GM18519 (cell line): ENCODE measurements at regions not wholly inside any gene's neighbourhood (a gene's known extent, or its start where the extent isn't known, plus 50 kb on each side); places are given as distances from the start of the nearest gene placed in this dataset.
"Not testable (repeated sequence)": the region's sequence is repeated elsewhere in the genome, so short reads cannot be mapped to it uniquely, and the experiment has no call there.

Experiments
- ATAC-seq: cut with Tn5 transposase; IDR thresholded peaks from one replicate; pipeline ENCODE4 v1.9.1; 2021; ENCODE audit warnings: mild to moderate bottlenecking, moderate library complexity; ENCODE audit not compliant: unreplicated experiment, low FRiP score

DNA sequence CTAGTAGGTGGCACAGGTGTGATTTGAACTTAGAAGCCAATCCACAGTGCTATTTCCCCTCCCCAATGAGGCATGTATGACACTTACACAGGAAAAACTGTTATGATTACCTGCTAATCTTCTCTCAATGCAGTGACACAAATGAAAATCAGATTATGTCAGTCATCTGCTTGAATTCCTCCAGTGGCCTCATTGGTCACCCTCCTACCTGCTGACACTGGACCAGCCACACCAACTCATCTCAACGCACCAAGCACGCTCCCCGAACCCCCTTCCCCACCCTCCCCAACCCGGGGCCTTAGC lies 82.2 kb upstream of the SEC11C start:
- ATAC-seq, result no peak

GRCh38 chr18:59057969-59058368 lies 81.7 kb upstream of the SEC11C start:
- no peak for ATAC-seq

- no peak for ATAC-seq
Observed at GRCh38 chr18:59059140-59059539, 80.5 kb upstream of the SEC11C start.

DNA sequence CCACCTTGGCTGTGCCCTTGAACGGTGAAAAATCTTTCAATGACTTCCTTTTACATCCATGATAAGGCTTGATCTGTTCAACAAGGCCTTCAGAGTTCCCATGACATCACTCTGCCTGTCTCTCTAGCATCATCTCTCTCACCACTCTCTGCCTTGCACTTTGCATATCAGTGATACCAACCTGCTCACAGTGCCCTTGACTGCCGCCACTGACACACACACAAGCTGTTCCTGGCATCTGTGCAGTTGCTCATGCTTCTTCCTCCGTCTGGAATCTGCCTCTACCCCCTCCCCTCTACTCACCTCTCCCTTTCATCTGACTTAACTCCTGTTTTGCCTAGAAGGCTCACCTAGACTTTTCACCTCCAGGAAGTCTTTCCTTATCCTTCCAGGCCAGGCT lies 79.1 kb upstream of the SEC11C start:
- no peak for ATAC-seq

DNA sequence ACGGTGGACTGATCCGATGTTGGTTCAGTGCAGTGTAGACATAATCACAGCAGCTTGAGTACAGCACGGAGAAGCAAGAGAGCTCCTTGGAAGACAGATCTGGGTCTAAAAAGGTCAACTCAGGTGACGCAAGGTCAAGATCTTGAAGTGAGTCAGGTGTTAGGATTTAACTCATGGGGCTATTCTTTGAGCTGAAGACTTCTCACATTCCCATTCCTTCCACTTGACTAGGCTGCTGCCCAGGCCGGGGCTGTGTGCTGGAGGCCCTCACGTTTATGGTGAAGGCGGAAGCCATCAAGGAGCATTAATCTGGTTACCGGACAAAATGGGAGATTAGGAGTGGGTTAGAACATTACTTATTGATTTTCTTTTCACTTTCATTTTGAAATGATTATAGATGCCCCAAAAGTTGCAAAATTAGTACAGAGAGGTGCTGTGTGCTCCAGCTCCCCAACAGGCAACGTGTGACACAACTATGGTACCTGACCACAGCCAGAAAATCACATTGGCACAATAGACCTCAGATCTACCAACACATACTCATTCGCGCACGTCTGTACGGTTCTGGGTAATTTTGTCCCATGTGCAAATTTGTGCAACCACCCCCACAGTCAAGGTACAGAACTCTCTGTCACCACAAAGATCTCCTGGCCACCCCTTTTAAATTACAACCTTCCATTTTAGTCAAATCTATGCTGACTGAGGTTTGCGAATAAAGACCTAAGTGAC lies 77.6 kb upstream of the SEC11C start:
- no peak for ATAC-seq

- no peak for ATAC-seq
Observed at GRCh38 chr18:59062643-59063006, 77.1 kb upstream of the SEC11C start.

GRCh38 chr18:59063300-59063906 lies 76.3 kb upstream of the SEC11C start:
- ATAC-seq, result no peak

DNA sequence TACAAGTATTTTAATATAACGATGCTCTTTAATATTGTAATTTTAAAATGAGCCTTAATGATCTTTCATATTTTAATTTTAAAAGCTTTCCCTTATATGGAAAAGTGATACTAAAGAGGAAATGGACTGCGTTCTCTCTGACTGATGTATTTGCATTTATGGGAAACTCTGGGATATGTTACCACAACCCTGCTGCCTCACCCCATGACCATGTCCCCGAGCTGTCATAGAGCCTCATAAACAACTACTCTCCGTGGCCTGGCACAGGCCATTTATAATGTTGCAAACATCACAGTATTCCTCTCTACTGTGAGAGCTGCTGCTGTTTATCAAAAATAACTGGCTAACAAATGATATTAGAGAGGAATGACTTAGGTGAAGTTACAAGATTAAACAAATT lies 75.8 kb upstream of the SEC11C start:
- no peak for ATAC-seq

DNA sequence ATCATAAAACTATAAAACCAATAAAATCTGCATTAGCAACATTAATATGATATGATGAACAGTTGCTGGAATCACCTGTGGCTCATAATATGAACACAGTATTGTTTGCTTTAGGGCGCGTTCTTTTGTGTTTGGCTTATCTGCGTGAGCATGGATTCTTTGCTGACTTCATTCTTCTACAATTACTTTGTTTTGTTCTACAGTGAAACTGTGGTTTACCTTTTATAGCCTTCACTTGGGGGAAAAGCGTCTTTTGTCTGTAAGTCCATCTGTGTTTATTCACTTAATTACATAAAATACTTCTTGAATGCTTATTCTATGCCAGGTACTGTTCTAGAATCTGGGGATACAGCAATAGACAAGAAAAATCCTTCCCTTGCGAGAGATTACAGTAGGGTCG lies 74.0 kb upstream of the SEC11C start:
- ATAC-seq, result no peak

- ATAC-seq, result no peak
Observed at GRCh38 chr18:59067873-59068272, 71.8 kb upstream of the SEC11C start.

- ATAC-seq, result no peak
Observed at GRCh38 chr18:59068276-59069071, 71.2 kb upstream of the SEC11C start.

DNA sequence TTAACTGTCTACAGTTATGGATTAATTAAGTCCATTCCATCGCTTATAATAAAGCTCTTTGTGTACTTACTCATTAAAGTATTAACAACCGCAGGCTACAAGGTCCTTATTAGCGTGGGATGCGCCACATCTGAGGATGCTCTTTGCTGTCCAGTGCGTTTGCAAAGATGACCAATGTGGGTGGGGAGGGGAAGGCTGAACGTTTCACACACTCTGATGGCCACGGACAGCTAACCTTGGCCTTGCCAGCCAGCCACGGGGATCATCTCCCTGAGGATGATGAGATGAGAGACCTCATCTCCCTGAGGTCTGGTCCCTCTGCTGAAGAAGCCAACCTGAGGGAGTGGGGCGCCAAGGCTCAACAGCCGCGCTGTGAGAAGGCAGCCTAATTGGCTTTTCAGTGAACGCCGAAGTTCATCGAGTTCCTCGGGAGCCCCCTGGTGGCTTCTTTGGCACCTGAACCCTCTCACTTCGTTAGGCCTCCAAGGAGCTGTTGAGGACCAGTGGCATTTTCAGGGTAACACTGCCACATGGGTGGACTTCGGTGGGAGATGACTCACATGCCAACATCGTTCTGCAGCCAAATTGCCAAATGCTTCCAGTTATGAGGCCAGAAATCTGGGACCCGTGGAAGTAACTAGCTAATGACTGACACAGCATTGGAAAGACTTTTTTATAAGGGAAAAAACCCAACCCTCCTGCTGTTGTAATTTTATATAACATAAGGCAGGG lies 69.3 kb upstream of the SEC11C start:
- peak; percentile 46 for ATAC-seq

DNA sequence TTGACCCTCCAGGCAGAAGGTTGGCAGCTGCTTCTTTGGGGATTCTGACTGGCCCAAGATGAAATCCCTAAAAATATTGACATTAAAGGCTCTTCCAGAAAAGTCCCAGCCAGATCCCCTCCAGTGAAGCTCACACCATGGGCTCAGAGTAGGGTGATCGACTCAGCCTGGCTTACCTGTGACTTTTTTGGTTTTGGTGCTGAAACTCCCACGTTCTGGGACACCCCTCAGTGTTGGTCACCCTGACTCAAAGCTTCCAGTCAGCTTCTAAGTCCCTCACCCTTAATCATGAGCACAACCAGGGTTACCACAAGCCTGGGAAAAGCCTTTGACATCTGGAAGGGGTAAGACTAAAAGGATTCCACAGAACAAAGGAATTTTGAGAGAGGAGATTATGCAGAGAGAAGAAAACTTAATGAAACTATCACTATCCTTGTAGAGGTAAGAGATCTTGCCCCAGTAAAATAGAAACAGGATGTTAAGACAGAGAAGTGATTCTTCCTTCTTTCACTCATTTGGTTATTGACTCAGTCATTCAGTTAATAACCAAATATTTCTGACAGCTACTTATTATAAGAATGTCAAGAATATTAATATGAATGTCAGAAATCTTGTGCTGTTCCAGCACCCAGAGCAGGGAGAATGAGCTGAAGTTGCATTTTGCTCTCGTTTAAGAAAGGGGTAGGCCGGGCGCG lies 66.8 kb upstream of the SEC11C start:
- ATAC-seq, result peak; percentile 49

DNA sequence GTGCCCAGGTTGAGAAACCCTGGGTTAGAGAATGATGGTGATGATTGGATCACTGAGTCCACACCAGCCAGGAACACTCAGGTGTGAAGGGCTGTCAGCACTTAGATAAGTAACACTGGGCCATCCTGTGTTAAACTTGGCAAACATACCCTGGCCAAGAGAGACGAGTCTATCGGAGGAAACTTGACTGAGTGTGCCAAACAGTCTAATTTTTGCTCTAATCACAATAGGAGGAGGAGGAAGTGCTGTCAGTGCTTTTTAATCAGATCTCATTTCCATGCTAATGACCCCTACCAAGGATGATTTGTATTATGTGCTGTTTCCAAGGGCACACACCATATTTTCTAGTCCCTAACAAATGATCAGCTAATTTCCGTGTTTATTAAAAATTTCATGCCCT lies 63.8 kb upstream of the SEC11C start:
- ATAC-seq, result no peak

DNA sequence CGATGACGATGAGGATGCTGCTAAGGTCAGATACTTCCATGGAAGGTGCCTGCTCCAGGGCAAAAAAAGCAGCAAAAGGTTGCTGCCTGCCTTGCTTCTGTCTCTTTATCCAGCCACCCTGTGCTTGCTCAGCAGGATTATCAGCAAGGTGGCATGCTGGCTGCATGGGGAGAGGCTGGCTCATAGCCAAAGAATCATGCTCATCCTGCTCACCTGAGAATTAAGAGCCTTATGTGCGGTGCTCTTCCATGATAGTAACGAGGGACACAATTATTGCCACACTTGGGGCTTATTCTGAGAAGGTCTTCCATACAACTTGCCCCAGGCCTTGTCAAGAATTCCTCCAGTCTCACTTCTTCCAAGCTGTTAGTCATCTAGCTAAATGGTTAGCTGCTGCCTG lies 60.4 kb upstream of the SEC11C start:
- ATAC-seq, result no peak

- ATAC-seq, result not testable (repeated sequence)
Observed at GRCh38 chr18:59079687-59080501, 59.8 kb upstream of the SEC11C start.

DNA sequence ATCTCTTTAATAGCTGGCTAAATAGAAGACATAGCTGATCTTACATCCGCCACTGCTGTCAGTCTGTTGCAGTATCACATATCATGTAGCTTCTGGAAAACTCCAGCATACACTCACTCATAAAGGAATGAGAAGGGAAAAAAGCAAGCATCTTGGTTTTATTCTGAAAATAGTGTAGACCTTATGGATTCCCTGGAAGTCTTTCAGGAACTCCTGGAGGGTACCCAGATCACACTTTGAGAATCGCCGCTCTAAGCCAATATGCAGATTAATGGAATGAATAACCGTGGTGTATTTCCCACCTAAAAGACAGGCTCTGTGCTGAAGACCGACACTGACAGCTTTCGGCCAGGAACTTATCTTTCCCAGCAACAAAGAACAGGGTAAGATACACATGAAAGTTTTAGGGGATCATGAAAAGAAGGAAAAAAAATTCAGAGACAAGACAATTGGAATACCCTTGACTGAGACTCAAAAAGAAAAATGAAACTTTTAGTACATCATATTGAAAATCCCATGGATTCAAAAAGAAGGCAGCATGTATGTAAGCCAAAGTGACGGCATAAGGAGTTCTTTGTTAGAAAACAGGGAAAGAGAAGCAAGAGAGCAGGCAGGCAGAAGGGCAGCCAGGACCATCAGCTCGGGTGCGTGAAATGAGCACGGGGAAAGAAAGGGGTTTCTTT lies 56.4 kb upstream of the SEC11C start:
- ATAC-seq, result no peak

DNA sequence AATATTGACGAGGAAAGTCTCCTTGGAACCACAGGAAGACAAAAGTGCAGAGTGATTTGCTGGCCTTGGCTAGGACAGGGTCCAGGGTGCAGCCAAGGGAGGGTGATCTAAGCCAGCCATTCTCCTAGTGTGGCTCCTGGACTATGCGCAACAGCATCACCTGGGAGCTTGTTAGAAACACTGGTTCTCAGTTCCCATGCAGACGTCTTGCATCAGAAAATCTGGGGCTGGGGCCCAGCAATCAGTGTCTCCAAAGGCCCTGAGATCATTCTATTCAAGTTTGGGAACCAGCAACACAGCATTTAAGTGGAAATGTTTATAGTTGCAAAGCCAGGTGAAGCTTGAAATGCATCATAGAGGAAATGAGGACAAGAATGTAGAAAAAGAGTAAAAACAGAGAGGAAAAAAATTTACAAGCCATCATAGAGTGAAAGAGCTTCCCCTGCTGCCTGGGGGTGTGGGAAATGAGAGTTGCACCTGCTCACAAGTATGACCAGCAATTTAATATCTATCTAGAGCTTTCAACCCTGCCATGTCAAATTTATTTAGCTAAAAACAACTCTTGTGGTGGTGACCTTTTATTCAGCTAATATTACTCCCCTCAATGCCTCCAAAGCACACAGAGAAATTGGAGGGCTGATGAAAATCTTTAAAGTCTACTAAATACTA lies 54.4 kb upstream of the SEC11C start:
- ATAC-seq, result no peak

GRCh38 chr18:59085797-59086196 lies 53.9 kb upstream of the SEC11C start:
- no peak for ATAC-seq
